GM19023 (cell line): ENCODE measurements at regions not wholly inside any gene's neighbourhood (a gene's known extent, or its start where the extent isn't known, plus 50 kb on each side); places are given as distances from the start of the nearest gene placed in this dataset.
"Not testable (repeated sequence)": the region's sequence is repeated elsewhere in the genome, so short reads cannot be mapped to it uniquely, and the experiment has no call there.

Experiments used
- ATAC-seq: cut with Tn5 transposase; IDR thresholded peaks from one replicate; pipeline ENCODE4 v1.9.1; 2021; ENCODE audit warnings: mild to moderate bottlenecking, moderate library complexity; ENCODE audit not compliant: unreplicated experiment

DNA sequence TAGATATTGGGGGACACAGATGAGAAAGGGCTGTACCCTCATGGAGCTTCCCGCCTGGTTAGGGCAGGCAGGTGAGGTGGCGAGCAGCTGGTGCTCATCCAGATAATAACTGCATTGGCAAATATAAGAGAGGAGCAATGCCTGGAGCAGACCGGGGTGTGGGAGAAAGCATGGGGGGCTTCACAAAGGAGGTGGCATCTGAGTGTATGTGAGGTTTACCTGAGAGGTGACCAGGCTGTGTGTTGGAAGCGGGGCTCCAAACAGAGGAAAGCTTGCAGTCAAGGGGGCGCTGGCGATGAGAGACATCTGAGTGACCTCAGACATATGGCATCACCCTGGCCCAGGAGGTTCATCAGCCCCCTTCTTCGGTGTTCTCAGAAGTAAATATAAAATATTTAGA is 72.1 kb upstream of the PMEPA1 start:
- ATAC-seq, result no peak

DNA sequence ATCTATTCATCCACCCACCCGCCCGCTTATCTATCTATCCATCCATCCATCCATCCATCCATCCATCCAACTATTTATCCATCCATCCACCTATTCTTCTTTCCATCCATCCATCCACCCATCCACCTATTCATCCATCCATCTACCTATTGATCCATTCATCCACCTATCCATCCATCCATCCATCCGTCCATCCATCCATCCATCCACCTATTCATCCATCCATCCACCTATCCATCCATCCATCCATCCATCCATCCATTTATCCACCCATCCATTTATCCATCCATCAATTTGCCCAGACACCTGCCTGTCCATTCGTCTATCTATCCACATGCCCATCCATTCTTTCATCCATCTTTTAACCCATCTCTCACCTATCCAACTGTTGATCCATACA is 71.1 kb upstream of the PMEPA1 start:
- ATAC-seq, result no peak

DNA sequence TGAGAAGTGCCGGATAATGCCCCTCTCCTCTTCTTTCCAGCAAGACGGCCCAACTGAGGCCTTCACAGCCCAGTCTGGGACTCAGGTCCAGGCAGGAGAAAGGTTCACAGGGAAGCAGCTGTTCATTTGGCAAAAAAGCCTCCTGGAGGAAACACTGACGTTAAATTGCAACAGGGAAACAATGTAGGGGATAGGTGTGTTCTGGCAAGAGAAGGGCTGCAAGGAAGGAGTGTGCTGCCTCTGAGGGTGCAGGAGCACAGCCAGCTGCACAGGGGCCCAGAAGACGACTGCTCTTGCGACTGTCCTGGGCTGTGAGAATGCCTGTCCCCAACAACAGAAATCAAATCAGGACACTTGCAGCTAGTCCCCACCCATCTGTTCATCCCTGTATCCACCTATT is 70.6 kb upstream of the PMEPA1 start:
- no peak for ATAC-seq

DNA sequence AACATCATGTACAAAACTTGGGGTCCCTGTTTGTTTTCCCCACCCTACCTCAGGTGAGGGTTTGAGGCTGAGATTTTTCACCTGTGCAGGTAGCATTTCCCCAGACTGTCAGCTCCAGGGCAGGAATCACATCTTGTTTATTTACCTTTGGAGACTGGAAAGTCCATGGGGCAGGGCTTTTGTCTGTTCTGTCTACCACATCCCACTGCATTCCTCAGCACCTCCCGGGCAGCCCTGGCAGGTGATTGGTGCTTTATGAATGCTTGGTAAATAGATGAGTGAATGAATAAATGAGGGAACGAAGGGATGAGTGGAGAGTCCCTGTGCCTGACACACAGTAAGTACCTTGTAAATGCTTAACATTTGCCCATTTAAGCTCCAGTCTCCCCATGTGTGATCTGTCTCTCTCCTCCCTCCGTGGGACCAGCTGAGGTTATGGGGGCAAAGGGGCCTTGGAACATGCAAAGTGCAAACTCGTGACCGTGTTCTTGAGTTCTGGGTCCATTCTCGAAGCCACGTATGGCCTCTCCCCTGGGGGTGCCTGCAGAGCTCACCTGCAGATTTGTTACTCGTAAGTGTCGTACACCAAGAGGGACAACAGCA is 69.7 kb upstream of the PMEPA1 start:
- ATAC-seq, result no peak

DNA sequence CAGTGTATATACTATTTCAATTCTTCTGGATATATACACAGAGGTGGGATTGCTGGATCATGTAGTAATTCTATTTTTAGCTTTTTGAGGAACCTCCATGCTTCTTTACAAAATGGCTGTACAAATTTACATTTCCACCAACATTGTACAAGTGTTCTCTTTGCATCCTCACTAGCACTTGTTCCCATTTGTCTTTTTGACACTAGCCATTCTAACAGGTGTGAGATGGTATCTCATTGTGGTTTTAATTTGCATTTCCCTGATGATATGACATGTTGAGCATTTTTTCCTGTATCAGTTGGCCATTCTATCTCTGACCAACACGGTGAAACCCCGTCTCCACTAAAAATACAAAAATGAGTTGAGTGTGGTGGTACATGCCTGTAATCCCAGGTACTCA is 68.1 kb upstream of the PMEPA1 start:
- ATAC-seq, result no peak

DNA sequence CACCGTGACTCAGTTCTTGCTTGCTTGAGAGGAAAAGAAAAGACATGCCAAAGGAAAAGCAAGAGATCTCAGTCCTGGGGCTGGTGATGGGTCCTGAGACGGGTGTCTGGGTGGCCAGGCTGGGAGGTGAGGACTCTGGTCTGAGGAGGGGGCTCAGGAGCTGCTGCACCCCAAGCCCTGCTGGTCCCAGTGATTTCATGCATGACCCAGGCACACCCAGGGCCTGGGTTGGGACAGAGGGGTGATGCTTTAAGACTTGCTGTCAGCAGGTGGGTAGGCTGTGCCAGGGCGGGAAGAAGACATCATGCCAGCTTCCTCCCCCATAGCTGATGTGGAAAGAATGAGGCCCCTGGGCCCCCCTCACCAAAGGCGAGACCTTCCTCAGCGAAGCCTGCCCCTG is 65.1 kb upstream of the PMEPA1 start:
- no peak for ATAC-seq

DNA sequence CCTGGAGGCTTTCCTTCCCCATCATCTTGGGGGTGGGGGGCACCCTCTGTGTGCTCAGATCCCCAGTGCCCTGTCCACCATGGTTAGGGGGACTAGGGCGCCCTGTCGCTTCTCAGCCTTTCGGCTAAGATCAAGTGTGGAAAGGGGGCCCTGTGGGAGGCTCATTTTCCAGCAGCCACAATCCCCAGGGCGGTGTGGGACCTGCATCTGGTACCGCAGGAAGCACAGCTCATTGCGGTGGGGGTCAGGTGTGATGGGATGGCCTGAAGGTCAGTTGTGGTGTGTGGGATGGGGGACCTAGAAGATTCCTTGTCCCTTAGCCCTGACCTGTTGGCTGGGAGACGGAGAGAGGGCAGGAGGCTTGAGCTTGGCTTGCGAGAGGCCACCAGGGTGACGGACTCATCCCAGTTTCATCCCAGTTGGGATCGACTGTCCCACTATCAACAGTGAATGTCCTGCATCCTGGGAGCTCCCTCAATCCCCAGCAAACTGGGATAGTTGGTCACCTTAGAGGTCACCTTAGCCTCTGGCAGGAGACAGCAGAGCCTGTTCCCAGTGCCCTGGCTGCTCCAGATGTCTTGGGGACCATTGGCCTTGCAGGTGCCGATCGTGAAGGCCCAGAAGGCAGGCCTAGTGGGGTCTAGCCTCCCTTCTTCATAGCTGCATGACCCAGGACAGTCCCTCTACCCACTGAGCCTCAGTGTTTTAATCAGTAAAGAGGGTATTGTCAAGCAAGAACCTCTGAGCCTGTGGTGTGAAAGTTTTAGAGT is 64.5 kb upstream of the PMEPA1 start:
- no peak for ATAC-seq

DNA sequence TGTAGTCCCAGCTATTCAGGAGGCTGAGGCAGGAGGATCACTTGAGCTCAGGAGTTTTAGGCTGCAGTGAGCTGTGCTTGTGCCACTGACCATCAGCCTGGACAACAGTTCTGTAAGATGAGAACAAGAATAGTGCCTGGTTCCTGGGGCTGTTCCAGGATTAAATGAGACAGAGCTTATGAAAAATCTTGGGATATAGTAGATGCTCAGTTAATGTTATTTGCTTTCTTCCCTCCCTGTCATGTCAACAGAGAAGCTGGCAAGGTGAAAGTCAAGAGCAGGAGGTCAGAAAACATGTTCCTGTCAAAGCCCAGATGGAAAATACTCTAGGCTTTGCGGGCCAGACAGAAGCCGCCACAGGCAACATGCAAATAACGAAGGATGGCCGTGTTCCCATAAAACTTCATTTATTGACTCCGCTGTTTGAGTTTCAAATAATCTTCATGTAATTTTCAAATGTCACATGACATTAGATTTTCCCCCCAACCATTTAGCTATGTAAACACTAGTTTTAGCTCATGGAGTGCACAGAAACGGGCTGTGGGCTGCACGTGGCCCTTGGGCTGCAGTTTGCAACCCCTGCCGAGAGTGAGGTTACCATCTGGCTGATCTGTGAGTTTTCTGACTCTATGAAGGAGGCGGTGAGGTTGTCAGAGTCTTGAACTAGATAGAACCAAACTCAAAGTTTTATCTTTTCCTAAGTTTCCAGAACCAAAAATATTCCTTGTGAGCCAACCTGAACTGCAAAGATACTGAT is 63.4 kb upstream of the PMEPA1 start:
- ATAC-seq, result no peak

DNA sequence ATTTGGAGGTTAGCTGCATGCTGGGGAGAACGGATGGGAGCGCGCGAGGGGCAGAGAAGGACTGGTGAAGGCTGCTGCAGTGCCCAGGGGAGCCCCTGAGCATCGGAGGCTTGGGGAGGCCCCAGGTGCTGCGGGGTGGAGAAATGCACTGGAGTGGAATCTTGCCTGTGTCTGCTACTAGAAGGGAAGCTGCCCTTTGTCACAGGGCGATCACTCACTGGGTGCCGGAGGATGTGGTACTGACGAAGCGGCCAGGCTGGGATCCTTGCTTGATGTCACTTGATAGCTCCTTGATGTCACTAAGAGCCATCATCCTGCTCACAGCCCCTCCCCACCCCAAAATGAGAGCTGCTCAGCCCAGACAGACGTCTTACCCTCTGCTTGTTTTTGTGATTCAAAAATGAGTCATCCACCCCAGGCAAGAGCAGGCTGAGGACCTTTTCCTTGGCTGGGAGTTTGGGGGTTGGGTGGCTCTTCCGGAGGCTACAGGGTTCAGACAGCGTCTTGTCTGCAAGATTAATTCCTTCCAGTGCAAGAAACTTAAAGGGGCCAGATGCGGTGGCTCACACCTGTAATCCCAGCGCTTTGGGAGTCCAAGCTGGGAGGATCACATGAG is 62.6 kb upstream of the PMEPA1 start:
- ATAC-seq, result no peak

DNA sequence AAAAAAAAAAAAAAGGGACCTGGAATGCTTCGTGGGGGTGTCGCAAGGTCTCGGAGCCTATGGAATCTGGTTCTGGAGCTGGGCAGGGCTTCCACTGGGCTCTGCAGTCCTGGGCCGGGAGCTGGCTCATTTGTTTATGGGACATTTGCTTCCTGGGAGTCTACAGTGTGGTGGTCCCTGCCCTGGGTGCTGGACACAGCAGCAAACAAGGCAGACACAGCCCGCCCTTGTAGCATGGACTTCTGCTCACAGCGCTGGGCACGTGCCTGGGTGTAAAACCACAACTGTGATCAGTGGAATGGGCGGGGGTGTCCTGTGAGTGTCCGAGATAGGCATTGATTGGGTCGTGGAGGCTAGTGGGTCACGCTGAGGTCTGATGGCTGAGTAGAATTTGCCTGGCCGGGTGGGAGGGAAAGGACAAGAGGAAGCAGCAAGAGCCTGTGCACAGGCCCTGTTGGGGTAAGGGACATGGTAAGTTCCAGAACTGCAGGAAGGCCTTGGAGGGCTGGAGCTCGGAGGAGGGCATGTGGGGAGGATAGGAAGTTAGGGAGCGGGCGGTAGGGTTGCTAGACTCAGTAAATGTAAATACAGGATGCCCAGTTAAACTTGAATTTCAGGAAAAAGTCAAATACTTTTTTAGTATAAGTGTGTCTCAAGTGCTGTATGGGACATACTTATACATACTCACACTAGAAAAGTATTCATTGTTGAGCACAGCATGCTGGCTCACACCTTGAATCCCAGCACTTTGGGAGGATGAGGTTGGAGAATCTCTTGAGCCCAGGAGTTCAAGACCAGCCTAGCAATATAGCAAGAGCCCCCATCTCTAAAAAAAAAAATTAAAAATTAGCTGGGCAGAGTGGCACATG is 61.3 kb upstream of the PMEPA1 start:
- ATAC-seq, result no peak

DNA sequence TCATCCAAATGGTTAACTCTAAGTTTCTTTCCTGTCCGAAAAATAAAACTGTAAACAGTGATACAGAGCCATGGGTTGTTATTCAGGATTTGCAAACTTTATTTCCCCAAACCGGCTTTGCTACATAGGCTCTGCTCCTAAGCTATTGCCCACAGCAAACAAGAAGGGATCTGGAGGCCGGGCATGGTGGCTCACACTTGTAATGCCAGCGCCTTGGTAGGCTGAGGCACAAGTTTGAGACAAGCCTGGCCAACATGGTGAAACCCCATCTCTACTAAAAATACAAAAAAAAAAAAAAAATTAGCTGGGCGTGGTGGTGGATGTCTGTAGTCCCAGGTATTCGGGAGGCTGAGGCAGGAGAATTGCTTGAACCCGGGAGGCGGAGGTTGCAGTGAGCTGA is 60.6 kb upstream of the PMEPA1 start:
- not testable (repeated sequence) for ATAC-seq

DNA sequence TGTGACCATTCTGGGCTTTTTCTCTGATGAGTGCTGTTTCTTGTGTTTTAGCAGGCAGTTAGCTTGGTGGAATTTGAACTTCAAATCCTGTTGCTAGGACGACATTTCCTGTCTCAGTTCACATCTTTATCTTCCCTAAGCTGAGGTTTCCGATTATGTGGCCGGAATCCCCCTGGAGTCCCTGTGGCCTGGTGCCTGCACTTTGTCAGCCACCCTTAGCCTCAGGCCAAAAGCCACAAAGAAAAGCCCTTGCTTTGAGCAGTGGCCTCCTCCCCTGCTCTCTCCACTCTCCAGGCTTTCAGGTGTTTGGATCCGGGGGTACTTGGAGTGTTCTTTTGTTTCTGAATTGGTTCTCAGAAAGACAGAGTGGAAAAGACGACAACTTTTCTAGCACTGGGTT is 59.9 kb upstream of the PMEPA1 start:
- ATAC-seq, result no peak

DNA sequence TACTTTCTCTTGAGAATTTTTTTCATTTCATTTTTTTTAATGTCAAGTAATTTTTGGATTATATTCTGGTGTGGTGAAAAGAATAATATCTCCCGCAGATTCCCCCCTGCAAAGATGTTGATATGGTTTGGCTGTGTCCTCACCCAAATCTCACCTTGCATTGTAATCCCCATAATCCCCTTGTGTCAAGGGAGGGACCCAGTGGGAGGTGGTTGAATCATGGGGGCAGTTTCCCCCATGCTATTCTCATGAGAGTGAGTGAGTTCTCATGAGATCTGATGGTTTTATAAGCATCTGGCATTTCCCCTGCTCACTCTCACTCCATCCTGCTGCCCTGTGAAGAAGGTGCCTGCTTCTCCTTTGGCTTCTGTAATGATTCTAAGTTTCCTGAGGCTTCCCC is 58.7 kb upstream of the PMEPA1 start:
- no peak for ATAC-seq

DNA sequence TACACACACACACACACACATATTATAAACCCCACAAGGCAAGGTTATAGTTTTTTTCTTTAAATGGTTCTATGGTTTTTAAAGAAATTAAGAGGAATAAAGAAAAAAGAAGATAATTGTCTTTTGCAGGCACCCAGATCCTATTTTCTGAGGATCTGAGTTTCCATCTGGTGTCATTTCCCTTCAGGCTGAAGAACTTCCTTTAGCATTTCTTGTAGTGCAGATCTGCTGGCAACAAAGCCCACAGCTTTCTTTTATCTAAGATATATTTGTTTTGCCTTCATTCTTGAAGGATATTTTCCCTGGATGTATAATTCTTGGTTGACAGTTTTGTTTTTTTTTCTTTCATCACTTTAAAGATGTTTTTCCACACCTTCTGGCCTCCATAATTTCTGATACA is 57.6 kb upstream of the PMEPA1 start:
- no peak for ATAC-seq

DNA sequence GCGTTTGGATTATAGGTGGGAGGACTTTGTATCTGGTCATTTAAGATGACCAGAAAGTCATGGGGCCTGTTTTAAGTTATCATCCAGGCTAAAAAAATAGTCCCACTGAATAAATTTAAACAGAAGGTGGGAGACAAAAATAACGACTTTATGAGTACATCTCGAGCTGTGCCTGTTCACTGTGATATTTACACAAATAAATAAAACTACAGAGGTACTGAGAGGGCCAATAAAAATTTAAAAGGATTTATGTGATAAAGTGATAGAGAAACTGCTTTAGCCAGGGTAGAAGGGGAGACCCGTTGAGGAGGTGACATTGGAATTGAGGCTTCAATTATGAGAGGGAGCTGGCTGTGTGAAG is 53.4 kb upstream of the PMEPA1 start:
- ATAC-seq, result no peak

DNA sequence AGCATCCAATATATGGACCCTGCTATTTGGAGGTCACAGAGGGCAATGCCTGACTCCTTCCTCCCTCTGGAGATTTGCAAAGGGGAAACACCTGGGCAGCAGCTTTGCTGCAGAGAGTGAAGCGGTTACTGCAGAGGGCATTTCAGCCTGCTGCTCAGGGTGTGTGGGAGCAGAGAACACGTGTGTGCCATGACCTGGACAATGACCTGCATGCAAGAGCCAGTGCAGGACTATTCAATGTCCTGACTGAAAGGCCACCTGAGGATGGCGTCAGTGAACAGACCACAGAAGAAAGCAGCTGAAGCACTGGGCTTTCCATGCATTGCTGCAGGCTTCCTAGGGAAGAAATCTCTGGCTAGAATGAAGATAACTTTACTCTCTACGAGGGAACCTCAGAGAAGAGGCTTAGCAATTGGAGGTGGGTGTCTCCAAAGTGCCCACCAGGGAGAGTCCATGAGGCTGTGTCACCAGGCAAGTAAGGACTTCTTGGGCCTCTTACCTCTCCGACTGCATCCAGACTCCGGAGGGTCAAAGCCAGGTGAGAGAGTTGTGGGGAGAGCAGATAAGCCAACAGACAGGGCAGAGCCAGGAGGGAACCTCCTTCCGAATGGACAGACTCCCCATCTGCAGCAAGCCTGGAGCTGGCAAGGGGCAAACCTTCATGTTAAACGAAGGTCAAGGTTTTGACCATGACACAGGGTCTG is 52.9 kb upstream of the PMEPA1 start:
- ATAC-seq, result no peak

DNA sequence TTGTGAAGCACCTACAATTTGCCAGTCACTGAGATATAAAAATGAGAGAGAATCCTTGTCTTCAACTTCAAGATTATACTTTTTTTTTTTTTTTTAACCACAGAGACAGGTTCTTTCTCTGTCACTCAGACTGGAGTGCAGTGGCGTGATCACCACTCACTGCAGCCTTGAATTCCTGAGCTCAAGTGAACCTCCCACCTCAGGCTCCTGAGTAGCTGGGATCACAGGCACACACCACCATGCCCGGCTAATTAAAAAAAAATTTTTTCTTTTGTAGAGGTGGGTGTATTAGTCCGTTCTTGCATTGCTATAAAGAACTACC is 51.6 kb upstream of the PMEPA1 start:
- no peak for ATAC-seq

DNA sequence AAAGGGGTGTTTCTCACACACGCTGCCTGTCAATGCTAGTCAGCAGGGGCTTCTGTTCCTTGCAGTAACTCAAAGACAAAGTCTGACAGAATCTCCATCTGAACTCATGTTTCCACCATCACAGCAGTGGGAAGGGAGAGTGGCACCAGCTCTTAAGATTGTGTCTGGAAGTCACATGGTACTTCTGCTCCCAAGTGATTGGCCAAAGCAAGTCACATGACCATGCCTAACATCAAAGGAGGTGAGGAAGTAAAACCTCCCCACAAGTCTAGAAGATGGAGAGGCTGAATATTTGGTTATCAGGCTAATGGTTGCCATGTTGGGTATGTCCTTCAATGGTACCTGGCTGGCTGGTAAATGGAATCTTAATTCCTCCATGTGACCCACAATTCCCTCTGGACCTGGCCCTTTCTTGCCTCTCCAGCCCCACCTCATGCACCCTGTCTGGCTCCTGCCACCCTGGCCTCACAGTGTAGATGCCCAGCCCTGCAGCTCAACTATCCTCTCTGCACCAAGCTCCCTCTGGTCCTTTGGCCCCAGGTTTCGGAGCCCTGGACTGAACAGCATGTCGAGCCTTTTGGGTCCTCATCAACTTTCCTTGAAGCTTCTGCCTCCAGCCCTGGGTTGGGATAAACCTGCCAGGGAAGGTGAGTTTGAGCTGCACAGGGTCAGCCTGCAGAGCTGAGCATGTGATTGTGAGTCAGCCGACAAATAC is 51.0 kb upstream of the PMEPA1 start:
- ATAC-seq, result no peak

DNA sequence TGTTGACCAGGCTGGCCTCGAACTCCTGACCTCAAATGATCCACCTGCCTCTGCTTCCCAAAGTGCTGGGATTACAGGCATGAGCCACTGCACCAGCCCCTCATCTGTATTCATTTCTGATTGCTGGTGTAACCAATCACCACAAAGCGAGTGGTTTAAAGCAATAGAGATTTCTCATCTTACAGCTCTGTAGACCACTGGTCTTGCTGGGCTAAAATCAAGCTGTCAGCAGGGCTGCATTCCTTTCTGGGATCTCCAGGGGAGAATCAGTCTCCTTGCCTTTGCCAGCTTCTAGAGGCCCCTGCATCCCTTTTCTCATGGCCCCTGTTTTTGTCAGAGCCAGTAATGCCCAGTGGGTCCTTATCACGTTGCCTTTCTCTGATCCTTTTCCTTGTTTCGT is 49.9 kb upstream of the PMEPA1 start:
- no peak for ATAC-seq
